HG02678 (cell line): ENCODE measurements at regions not wholly inside any gene's neighbourhood (a gene's known extent, or its start where the extent isn't known, plus 50 kb on each side); places are given as distances from the start of the nearest gene placed in this dataset.

Experiments used
- ATAC-seq: cut with Tn5 transposase; IDR thresholded peaks from one replicate; pipeline ENCODE4 v1.9.1; 2021; ENCODE audit warnings: mild to moderate bottlenecking, moderate library complexity; ENCODE audit not compliant: unreplicated experiment

GRCh38 chr6:164505425-164505824, 804.0 kb downstream of the C6orf118 start:
- no peak for ATAC-seq

- no peak for ATAC-seq
Measured at GRCh38 chr6:164502833-164503232, 806.6 kb downstream of the C6orf118 start.

- ATAC-seq = no peak
Measured at GRCh38 chr6:164495882-164496495, 813.4 kb downstream of the C6orf118 start.

DNA sequence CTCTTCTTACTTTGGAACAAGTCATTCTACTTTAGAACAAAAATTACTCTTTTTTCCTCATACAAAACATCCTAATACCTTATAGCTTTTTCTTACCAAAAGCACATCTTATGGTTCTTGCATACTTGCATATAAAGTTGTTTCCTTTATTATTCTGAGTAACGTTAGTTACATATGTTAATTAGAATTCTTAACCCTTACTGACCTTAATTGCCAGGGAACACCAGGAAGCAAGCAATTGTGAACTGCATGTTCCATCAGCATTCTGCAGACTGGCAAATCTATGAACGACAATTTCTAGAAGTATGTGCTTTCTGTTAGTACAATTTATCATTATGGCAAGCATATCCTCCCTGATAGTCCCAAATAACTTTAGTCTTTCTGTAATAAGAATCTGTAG, 831.0 kb downstream of the C6orf118 start:
- no peak for ATAC-seq

GRCh38 chr6:164477790-164478189, 831.6 kb downstream of the C6orf118 start:
- ATAC-seq = no peak

DNA sequence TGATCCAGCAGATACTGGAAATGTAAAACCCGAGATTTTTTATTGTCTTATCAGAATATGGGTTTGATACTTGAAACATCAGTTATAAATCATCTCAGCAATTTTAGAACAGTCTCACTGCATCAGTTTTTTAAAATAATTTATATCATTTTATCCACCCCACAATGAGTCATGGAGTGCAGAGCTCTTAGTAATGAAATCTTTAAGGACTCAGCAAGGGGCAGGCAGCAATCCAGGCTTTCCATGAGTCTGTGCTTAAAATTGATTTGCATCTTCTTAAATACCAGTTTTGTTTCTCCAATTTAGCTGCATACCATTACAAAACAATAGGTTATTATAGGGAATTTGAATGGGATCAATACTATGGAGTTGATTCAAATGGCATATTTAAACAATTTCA, 832.3 kb downstream of the C6orf118 start:
- no peak for ATAC-seq

DNA sequence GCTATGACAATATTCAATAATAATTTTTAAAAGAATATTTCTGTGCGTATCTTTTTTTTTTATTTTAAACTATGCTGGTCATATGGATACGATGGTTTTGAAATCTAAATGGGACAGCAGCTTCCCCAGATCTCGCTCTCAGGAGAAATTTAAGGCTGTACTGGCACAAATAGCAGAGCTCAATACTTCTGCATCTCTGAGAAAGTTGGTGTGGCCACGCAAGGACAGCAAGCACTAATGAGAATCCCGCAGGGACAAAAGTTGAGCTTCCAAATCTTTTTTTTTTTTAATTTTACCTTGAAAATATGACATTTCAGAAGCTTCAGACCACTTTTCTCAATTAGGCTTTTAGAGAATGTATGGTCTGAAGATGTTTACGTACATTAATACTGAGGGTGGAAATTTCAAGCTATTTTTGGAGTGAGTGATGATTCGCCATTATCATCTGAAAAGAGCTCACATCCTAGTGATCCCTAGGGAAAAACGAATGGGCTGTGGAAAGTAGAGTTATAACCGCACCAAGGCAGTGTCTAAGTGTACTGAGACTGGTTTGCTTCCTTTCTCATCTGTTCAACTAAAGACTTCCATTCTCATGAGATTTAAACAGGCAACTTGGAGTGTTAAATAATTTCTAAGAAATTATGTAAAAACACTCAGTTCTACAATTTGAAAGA, 840.0 kb downstream of the C6orf118 start:
- ATAC-seq = no peak

DNA sequence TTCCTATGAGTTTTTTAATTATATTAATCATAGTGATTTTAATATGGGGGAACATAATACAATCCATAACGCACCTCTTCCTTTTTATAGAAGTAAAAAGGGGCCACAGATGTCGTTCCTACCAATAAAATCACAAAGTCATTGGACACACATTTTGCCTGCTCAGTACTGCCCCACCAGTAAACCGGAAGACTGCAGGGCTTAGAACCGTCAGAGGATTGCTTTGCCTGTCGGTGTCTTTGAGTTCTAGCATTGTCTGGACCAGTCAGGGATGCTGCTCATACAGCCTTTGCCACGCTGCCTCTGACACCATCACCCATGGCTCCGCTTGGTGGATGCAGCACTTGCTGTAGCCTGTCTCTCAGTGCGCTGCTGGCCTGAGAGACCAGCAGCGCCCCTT, 853.6 kb downstream of the C6orf118 start:
- no peak for ATAC-seq

- ATAC-seq = no peak
Measured at GRCh38 chr6:164453835-164454234, 855.6 kb downstream of the C6orf118 start.

GRCh38 chr6:164442572-164442971, 866.8 kb downstream of the C6orf118 start:
- ATAC-seq = no peak

DNA sequence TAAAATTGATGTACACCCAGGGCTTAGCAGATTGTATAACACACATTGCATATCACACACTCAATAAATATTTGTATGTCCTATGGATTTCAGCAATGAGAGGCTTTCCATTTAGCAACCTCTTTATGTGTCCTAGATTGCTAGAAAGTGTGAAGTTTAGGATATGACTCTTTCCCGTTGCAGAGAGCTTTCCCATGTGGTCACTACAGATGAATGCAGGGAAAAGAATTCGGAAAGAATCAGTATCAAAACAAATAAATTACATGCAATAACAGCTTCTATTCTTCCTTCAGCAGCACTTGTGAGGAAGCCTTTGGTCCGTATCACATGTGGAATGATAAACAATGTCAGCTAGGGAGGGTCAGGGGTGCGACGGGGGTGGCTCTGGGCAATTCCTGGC, 870.1 kb downstream of the C6orf118 start:
- no peak for ATAC-seq

- ATAC-seq = no peak
Measured at GRCh38 chr6:164436976-164437375, 872.4 kb downstream of the C6orf118 start.

DNA sequence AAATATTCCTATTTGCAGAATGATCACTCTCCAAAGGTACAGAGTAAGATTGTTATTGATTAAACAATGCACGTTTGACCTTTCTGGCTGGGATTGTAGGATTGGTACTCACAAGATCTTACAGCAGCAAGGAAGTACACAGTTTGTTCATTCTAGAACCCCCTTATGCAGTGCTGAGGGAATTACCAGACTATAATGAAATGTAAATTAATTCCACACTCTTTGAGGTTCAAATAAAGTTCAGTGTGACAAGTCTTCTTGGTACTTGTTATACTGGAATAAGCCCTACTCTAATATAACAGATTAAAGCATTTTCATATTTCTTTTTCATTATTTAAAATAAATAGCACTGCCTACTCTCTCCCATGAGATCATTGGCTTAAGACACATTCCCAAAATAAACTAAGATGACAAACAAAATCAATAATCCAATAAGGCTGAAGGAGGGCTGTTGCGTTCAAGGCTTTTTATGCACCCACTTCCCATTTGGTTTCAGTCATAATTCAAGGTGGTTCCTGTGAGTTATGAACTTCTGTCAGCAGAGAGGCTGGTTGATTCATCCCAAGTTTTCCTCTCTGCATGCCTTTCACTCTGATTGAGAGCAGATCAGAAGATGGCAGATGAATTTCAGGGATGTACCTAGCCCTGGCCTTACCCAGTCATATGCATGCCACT, 881.5 kb downstream of the C6orf118 start:
- ATAC-seq = no peak

- no peak for ATAC-seq
Measured at GRCh38 chr6:164424489-164424888, 884.9 kb downstream of the C6orf118 start.

DNA sequence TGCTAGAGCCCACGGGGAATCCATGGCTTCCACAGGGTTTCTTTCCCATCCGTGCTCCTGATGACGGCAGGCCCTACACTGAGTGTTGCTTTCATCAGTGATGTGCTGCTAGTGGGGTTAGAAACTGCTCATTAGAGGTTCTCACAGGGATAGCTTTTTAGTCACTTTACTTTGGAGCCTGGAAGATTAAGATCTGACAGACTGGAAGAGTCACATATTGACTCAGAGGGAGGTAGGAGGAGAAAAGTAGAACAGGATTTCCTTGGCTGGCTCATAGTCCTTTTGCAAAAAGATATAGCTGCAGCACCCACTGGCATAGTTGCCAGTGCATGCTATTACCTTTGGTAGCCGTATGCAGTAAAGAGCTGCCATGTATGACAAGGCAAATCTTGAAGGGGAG, 890.3 kb downstream of the C6orf118 start:
- ATAC-seq = no peak

GRCh38 chr6:164418262-164418588, 891.2 kb downstream of the C6orf118 start:
- ATAC-seq = no peak

- ATAC-seq = no peak
Measured at GRCh38 chr6:164417537-164418261, 891.7 kb downstream of the C6orf118 start.

DNA sequence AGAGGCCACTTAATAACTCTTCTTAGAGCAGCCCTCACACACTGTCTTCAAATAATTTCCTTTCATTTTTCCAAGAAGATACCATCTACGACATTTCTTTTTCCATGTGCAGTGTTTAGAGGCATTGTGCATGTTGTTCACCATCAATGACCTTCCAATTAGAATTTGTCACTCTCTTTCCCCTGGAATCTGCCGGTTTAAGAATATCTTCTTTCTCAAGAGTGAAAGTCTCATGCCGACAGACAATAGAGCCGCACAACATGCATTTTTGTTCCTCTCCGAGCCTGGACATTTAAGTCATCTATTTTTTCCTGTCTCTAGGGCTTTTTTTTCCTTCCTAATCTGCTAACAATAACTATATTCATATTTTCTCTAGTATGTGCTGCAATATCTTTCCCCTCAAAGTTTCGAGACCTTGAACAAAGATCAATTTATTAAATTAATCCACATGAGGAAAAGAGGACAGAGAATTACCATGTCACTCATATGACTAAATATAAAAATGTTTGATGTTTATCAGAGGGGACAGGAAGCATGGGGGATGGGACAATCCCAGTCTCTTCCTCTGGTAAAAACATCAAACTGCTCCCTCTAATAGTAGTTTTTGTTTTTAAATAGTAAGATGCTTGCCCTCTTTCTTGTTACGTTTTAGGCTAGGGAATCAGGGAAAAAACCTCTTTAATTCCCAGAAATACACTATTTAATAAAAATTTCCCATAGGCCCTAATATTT, 893.4 kb downstream of the C6orf118 start:
- no peak for ATAC-seq

GRCh38 chr6:164414695-164415094, 894.7 kb downstream of the C6orf118 start:
- ATAC-seq = no peak

DNA sequence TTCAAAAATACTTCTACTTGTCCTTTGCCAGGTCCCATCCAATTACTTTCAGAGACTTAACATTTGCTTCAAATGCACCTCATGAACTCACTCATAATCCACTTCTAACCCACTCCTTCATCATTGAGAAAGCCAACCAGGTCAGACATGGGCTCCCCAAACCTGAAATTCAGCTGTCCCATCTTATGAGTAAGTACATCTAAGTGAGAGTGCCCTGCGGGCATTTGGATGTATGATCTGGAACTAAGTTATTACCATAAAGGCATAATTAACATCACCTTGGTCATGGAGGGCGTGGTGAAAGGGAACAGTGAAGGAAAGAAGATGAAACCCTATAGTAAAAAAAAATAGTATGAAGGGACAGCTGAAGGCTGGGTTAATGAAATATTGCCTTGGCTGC, 896.8 kb downstream of the C6orf118 start:
- no peak for ATAC-seq

DNA sequence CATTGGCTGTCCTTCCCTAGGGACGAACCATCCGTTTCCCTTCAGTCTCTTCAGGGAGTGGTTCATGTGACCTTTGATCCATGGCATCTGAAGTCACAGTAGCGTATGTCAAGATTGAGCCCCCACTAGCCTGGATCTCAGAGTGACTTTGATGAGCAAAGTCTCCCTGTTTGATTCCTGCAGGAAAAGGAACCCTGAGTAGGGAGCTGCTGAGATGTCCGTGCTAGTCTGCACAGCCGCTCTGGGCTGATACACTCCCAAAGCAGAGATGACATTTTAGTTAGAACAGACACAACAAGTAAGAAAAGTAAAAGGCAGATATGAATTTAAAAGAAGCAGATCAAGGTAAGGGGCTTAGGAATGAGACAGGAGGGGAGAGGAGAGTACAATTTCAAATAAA, 899.4 kb downstream of the C6orf118 start:
- ATAC-seq = no peak
